PFSK-1 (cell line): ENCODE measurements at regions not wholly inside any gene's neighbourhood (a gene's known extent, or its start where the extent isn't known, plus 50 kb on each side); places are given as distances from the start of the nearest gene placed in this dataset.

Source experiments
- FOXP2 ChIP-seq: optimal IDR thresholded peaks from 2 replicates; pipeline ENCODE3; 2011; ENCODE audit warnings: borderline replicate concordance, control low read depth, inconsistent platforms; ENCODE audit not compliant: insufficient read depth; ENCODE audit errors: extremely low read length, extremely low read depth
- POLR2AphosphoS5 ChIP-seq: IDR thresholded peaks from 2 replicates; pipeline ENCODE4 v1.6.1; 2012; ENCODE audit warnings: low read depth, mild to moderate bottlenecking, control low read depth, low read length, moderate library complexity
- SIN3A ChIP-seq: IDR thresholded peaks from 2 replicates; pipeline ENCODE4 v1.6.1; 2012; ENCODE audit warnings: mild to moderate bottlenecking, low read length, moderate library complexity, borderline replicate concordance; ENCODE audit not compliant: insufficient read depth
- TAF1 ChIP-seq: IDR thresholded peaks from 2 replicates; pipeline ENCODE4 v1.6.1; 2012; ENCODE audit warnings: low read length, control low read depth, borderline replicate concordance; ENCODE audit not compliant: insufficient read depth
- TF ChIP-seq, protein P1 (sequence below), 2 experiments: IDR thresholded peaks; 2 replicates each; pipeline versions ENCODE4 v1.6.1 to v1.8.0; 2011 to 2012; ENCODE audit warnings: low read depth in 2 of 2, low read length in 2 of 2, control low read depth in 1 of 2, inconsistent platforms in 1 of 2, mild to moderate bottlenecking in 1 of 2, moderate library complexity in 1 of 2; ENCODE audit not compliant: insufficient read depth in 1 of 2

GRCh38 chr13:47120282-47120681 lies 223.4 kb upstream of the HTR2A start:
- TF ChIP-seq SIN3A = no peak
- TF ChIP-seq, protein P1, sequence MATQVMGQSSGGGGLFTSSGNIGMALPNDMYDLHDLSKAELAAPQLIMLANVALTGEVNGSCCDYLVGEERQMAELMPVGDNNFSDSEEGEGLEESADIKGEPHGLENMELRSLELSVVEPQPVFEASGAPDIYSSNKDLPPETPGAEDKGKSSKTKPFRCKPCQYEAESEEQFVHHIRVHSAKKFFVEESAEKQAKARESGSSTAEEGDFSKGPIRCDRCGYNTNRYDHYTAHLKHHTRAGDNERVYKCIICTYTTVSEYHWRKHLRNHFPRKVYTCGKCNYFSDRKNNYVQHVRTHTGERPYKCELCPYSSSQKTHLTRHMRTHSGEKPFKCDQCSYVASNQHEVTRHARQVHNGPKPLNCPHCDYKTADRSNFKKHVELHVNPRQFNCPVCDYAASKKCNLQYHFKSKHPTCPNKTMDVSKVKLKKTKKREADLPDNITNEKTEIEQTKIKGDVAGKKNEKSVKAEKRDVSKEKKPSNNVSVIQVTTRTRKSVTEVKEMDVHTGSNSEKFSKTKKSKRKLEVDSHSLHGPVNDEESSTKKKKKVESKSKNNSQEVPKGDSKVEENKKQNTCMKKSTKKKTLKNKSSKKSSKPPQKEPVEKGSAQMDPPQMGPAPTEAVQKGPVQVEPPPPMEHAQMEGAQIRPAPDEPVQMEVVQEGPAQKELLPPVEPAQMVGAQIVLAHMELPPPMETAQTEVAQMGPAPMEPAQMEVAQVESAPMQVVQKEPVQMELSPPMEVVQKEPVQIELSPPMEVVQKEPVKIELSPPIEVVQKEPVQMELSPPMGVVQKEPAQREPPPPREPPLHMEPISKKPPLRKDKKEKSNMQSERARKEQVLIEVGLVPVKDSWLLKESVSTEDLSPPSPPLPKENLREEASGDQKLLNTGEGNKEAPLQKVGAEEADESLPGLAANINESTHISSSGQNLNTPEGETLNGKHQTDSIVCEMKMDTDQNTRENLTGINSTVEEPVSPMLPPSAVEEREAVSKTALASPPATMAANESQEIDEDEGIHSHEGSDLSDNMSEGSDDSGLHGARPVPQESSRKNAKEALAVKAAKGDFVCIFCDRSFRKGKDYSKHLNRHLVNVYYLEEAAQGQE (IDR thresholded peaks at IDR 0.05; ENCODE audit: insufficient read depth in 1 of 2, low read depth in 2 of 2, low read length in 2 of 2) = no peak
- no peak for TF ChIP-seq TAF1
- TF ChIP-seq FOXP2 = no peak
- TF ChIP-seq POLR2AphosphoS5 = no peak

- TF ChIP-seq, protein P1 (IDR thresholded peaks at IDR 0.05; ENCODE audit: insufficient read depth in 1 of 2, low read depth in 2 of 2, low read length in 2 of 2) = no peak
These were observed 222.9 kb upstream of the HTR2A start for GRCh38 chr13:47119575-47120235.

- TF ChIP-seq SIN3A (no peak), FOXP2 (no peak), TAF1 (no peak), POLR2AphosphoS5 (no peak)
- TF ChIP-seq, protein P1 (IDR thresholded peaks at IDR 0.05; ENCODE audit: insufficient read depth in 1 of 2, low read depth in 2 of 2, low read length in 2 of 2) = no peak
These were observed 220.4 kb upstream of the HTR2A start for GRCh38 chr13:47117268-47117667.

DNA sequence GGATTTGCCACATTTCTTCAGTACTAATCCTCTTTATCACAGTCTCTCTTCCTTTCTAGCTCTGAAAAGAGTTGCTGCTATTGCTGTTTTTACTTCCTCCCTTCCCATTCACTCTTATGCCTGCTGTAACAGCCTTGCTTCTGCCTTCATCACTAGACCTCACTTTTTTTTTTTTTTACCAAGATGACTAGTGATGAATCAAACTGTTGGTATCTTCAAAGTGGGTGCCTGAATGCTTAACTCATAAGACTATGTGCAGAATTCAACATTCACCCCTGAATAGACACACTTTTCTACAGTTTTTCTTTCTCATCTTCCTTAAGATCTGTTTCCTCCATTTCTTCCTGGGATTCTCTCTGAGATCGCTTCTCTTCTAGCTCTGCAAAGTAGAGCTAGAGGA lies 217.2 kb upstream of the HTR2A start:
- TF ChIP-seq, protein P1 (IDR thresholded peaks at IDR 0.05; ENCODE audit: insufficient read depth in 1 of 2, low read depth in 2 of 2, low read length in 2 of 2) = no peak
- TF ChIP-seq SIN3A (no peak), TAF1 (no peak), FOXP2 (no peak), POLR2AphosphoS5 (no peak)

DNA sequence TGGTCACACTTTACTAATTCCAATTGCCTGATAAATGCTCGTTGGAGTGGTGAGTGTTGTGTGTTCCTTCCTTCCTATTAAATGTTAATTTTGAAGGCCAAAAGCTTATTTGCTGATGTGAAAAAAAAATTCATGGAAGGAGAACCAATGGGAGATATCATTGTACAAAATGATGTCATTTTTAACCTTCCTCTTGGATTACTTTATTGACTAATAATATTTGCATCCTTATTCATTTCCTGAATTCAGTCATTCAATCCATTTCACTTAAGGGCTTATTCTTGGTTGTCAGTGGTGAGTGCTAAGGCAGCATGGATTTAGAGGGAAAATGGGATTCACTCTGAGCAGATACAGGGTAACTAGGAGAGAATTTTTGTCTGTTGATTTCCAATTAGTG lies 216.0 kb upstream of the HTR2A start:
- TF ChIP-seq POLR2AphosphoS5 (no peak), TAF1 (no peak), SIN3A (no peak), FOXP2 (no peak)
- TF ChIP-seq, protein P1 (IDR thresholded peaks at IDR 0.05; ENCODE audit: insufficient read depth in 1 of 2, low read depth in 2 of 2, low read length in 2 of 2) = no peak
